ENCODE measurements at regions not wholly inside any gene's neighbourhood (a gene's known extent, or its start where the extent isn't known, plus 50 kb on each side); places are given as distances from the start of the nearest gene placed in this dataset.

- TF ChIP-seq, protein P1, sequence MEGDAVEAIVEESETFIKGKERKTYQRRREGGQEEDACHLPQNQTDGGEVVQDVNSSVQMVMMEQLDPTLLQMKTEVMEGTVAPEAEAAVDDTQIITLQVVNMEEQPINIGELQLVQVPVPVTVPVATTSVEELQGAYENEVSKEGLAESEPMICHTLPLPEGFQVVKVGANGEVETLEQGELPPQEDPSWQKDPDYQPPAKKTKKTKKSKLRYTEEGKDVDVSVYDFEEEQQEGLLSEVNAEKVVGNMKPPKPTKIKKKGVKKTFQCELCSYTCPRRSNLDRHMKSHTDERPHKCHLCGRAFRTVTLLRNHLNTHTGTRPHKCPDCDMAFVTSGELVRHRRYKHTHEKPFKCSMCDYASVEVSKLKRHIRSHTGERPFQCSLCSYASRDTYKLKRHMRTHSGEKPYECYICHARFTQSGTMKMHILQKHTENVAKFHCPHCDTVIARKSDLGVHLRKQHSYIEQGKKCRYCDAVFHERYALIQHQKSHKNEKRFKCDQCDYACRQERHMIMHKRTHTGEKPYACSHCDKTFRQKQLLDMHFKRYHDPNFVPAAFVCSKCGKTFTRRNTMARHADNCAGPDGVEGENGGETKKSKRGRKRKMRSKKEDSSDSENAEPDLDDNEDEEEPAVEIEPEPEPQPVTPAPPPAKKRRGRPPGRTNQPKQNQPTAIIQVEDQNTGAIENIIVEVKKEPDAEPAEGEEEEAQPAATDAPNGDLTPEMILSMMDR (IDR thresholded peaks at IDR 0.05) = no peak
- peaks cover 1% of the 10 kb centered on the region for H3K36me3 Mint-ChIP-seq (ENCODE audit: low read depth)
Measured at GRCh38 chr2:3952866-3953516, 249.6 kb downstream of the DCDC2C start.

DNA sequence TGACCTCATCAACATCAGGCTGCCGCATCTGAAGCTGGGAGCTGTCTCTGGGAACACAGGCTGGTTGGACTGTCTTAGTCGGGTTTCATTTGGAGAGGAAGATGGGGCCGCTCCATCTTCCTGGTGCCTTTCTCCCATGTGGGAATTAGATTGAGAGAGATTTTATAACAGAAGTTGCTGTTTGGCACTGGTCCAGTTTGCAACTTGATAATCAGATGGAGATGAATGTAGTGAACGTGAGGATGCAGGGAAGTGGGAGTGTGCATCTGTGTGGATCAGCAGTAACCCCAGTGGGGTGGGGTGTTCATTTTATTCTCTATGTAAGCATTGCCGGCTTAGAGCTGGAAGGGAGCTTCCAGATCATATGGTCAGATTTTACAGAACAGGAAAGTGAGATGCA lies 250.9 kb downstream of the DCDC2C start:
- TF ChIP-seq, protein P1 (IDR thresholded peaks at IDR 0.05) = no peak
- no peak for DNase-seq (ENCODE audit: low spot score)
- Mint-ChIP-seq H3K4me3 (ENCODE audit: unreplicated experiment) (no peak overlapping the region), H3K4me1 (ENCODE audit: low read depth) (no peaks in the 10 kb centered on the region), H3K27ac (ENCODE audit: unreplicated experiment) (no peak overlapping the region), H3K36me3 (ENCODE audit: low read depth) (no peaks in the 10 kb centered on the region), H3K9me3 (ENCODE audit: low read depth) (no peaks in the 10 kb centered on the region), H3K27me3 (ENCODE audit: low read depth) (peaks cover 3% of the 10 kb centered on the region)

More at GRCh38 chr2:3952866-3953516, 249.6 kb downstream of the DCDC2C start:
- H3K4me3 Mint-ChIP-seq (ENCODE audit: unreplicated experiment) = no peak overlapping the region
- peaks cover 9% of the 10 kb centered on the region for H3K27me3 Mint-ChIP-seq (ENCODE audit: low read depth)
- DNase-seq (ENCODE audit: low spot score) = no peak
- H3K27ac Mint-ChIP-seq (ENCODE audit: unreplicated experiment) = no peak overlapping the region
- H3K4me1 Mint-ChIP-seq (ENCODE audit: low read depth) = no peaks in the 10 kb centered on the region
- no peaks in the 10 kb centered on the region for H3K9me3 Mint-ChIP-seq (ENCODE audit: low read depth)

GRCh38 chr2:3956406-3956805 lies 253.0 kb downstream of the DCDC2C start:
- Mint-ChIP-seq H3K4me3 (ENCODE audit: unreplicated experiment) (no peak overlapping the region), H3K27me3 (ENCODE audit: low read depth) (peaks cover 3% of the 10 kb centered on the region), H3K4me1 (ENCODE audit: low read depth) (peaks cover 15% of the 10 kb centered on the region), H3K36me3 (ENCODE audit: low read depth) (no peaks in the 10 kb centered on the region), H3K27ac (ENCODE audit: unreplicated experiment) (no peak overlapping the region), H3K9me3 (ENCODE audit: low read depth) (no peaks in the 10 kb centered on the region)
- DNase-seq (ENCODE audit: low spot score) = no peak
- TF ChIP-seq, protein P1 (IDR thresholded peaks at IDR 0.05) = no peak

GRCh38 chr2:3956892-3957291 lies 253.5 kb downstream of the DCDC2C start:
- no peaks in the 10 kb centered on the region for H3K36me3 Mint-ChIP-seq (ENCODE audit: low read depth)
- H3K4me3 Mint-ChIP-seq (ENCODE audit: unreplicated experiment) = no peak overlapping the region
- H3K4me1 Mint-ChIP-seq (ENCODE audit: low read depth) = peaks cover 15% of the 10 kb centered on the region
- no peak for DNase-seq (ENCODE audit: low spot score)
- TF ChIP-seq, protein P1 (IDR thresholded peaks at IDR 0.05) = no peak
- H3K27ac Mint-ChIP-seq (ENCODE audit: unreplicated experiment) = no peak overlapping the region
- no peaks in the 10 kb centered on the region for H3K9me3 Mint-ChIP-seq (ENCODE audit: low read depth)
- H3K27me3 Mint-ChIP-seq (ENCODE audit: low read depth) = peaks cover 3% of the 10 kb centered on the region

GRCh38 chr2:3958465-3958864 lies 255.1 kb downstream of the DCDC2C start:
- DNase-seq (ENCODE audit: low spot score) = no peak
- Mint-ChIP-seq H3K9me3 (ENCODE audit: low read depth) (no peaks in the 10 kb centered on the region), H3K27me3 (ENCODE audit: low read depth) (peaks cover 3% of the 10 kb centered on the region), H3K36me3 (ENCODE audit: low read depth) (no peaks in the 10 kb centered on the region), H3K27ac (ENCODE audit: unreplicated experiment) (no peak overlapping the region), H3K4me3 (ENCODE audit: unreplicated experiment) (no peak overlapping the region), H3K4me1 (ENCODE audit: low read depth) (peaks cover 15% of the 10 kb centered on the region)
- TF ChIP-seq, protein P1 (IDR thresholded peaks at IDR 0.05) = no peak
